Activated CD4-positive, CD25-positive, alpha-beta regulatory T cell treated with anti-CD3 and anti-CD28 coated beads, Interleukin-2, amount 50 U/mL, for 16 hours (primary cell): ENCODE measurements at regions not wholly inside any gene's neighbourhood (a gene's known extent, or its start where the extent isn't known, plus 50 kb on each side); places are given as distances from the start of the nearest gene placed in this dataset.

Experiments used
- DNase-seq: peaks from one replicate; pipeline ENCODE4 v3.0.0-alpha.2; 2020; ENCODE audit warnings: low read depth, low spot score

- DNase-seq, result no peak
Observed at GRCh38 chr6:26197636-26197932, 110.4 kb downstream of the HFE start.

- no peak for DNase-seq
Observed at GRCh38 chr6:26197933-26198721, 110.9 kb downstream of the HFE start.

- no peak for DNase-seq
Observed at GRCh38 chr6:26198722-26199056, 111.5 kb downstream of the HFE start.

- peak; percentile 54 for DNase-seq
Observed at GRCh38 chr6:26199057-26199772, 112.0 kb downstream of the HFE start.

- DNase-seq, result no peak
Observed at GRCh38 chr6:26199773-26200764, 112.8 kb downstream of the HFE start.

GRCh38 chr6:26200918-26201721, 113.9 kb downstream of the HFE start:
- no peak for DNase-seq

- no peak for DNase-seq
Observed at GRCh38 chr6:26202201-26202611, 115.0 kb downstream of the HFE start.

- no peak for DNase-seq
Observed at GRCh38 chr6:26202811-26203583, 115.8 kb downstream of the HFE start.

- peak; percentile 75 for DNase-seq
Observed at GRCh38 chr6:26204332-26205160, 117.3 kb downstream of the HFE start.

GRCh38 chr6:26205161-26205624, 118.0 kb downstream of the HFE start:
- DNase-seq, result peak; percentile 60

- DNase-seq, result no peak
Observed at GRCh38 chr6:26205625-26206574, 118.7 kb downstream of the HFE start.

GRCh38 chr6:26206868-26207801, 119.9 kb downstream of the HFE start:
- no peak for DNase-seq

GRCh38 chr6:26211963-26212362, 124.7 kb downstream of the HFE start:
- no peak for DNase-seq

GRCh38 chr6:26213334-26214075, 126.3 kb downstream of the HFE start:
- no peak for DNase-seq

- no peak for DNase-seq
Observed at GRCh38 chr6:26214803-26215584, 127.8 kb downstream of the HFE start.
